ENCODE measurements at regions not wholly inside any gene's neighbourhood (a gene's known extent, or its start where the extent isn't known, plus 50 kb on each side); places are given as distances from the start of the nearest gene placed in this dataset.
"Not testable (repeated sequence)": the region's sequence is repeated elsewhere in the genome, so short reads cannot be mapped to it uniquely, and the experiment has no call there.

DNA sequence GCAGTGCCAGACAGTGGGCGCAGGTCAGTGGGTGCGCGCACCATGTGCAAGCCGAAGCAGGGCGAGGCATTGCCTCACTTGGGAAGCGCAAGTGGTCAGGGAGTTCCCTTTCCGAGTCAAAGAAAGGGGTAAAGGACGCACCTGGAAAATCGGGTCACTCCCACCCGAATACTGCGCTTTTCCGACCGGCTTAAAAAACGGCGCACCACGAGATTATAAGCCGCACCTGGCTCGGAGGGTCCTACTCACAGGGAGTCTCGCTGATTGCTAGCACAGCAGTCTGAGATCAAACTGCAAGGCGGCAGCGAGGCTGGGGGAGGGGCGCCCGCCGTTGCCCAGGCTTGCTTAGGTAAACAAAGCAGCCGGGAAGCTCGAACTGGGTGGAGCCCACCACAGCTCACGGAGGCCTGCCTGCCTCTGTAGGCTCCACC, 77.9 kb downstream of the NR4A2 start:
- not testable (repeated sequence) for TF ChIP-seq ZBED1 (IDR thresholded peaks at IDR 0.05); HMGN3 (IDR thresholded peaks at IDR 0.05; ENCODE audit: borderline replicate concordance, extremely low read depth, insufficient read length, low read depth, low read length)
- TF ChIP-seq, protein P1, sequence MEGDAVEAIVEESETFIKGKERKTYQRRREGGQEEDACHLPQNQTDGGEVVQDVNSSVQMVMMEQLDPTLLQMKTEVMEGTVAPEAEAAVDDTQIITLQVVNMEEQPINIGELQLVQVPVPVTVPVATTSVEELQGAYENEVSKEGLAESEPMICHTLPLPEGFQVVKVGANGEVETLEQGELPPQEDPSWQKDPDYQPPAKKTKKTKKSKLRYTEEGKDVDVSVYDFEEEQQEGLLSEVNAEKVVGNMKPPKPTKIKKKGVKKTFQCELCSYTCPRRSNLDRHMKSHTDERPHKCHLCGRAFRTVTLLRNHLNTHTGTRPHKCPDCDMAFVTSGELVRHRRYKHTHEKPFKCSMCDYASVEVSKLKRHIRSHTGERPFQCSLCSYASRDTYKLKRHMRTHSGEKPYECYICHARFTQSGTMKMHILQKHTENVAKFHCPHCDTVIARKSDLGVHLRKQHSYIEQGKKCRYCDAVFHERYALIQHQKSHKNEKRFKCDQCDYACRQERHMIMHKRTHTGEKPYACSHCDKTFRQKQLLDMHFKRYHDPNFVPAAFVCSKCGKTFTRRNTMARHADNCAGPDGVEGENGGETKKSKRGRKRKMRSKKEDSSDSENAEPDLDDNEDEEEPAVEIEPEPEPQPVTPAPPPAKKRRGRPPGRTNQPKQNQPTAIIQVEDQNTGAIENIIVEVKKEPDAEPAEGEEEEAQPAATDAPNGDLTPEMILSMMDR (IDR thresholded peaks at IDR 0.05 in 2 of 3, conservative IDR thresholded peaks at IDR 0.05 in 1 of 3; ENCODE audit: insufficient read depth in 2 of 3, low read depth in 1 of 3, low read length in 3 of 3) = not testable (repeated sequence)

All from K562 (cell line).